Upper lobe of left lung (tissue), 6 donors: ENCODE measurements at regions not wholly inside any gene's neighbourhood (a gene's known extent, or its start where the extent isn't known, plus 50 kb on each side); places are given as distances from the start of the nearest gene placed in this dataset.

ENCODE experiments used
- ATAC-seq, 2 donors: fragments of 200-7000 bp; cut with Tn5 transposase; one replicate each; pipeline ENCODE4 v1.9.1; 2022; ENCODE audit warnings: mild to moderate bottlenecking in 2 of 2, moderate library complexity in 2 of 2; ENCODE audit not compliant: low FRiP score in 2 of 2
- DNase-seq, 2 donors: peaks; one replicate each; pipeline ENCODE4 v3.0.0-alpha.2; 2019 to 2020
- H3K27ac ChIP-seq, 4 donors: fragments of 200-600 bp; sonication (generic); one replicate each; pipeline ENCODE4 v1.5.1; 2016 to 2019
- H3K27me3 ChIP-seq, 4 donors: fragments of 200-600 bp; sonication (generic); one replicate each; pipeline ENCODE4 v1.5.1; 2017 to 2019
- H3K36me3 ChIP-seq, 4 donors: fragments of 200-600 bp; sonication (generic); one replicate each; pipeline ENCODE4 v1.5.1; 2016 to 2019
- H3K4me1 ChIP-seq, 4 donors: fragments of 200-600 bp; sonication (generic); one replicate each; pipeline ENCODE4 v1.5.1; 2018 to 2019
- H3K4me3 ChIP-seq, 4 donors: fragments of 200-600 bp; sonication (generic); one replicate each; pipeline ENCODE4 v1.5.1; 2017 to 2019; ENCODE audit warnings: mild to moderate bottlenecking in 2 of 4, moderate library complexity in 1 of 4
- H3K9me3 ChIP-seq, 4 donors: fragments of 200-600 bp; sonication (generic); one replicate each; pipeline ENCODE4 v1.5.1; 2018 to 2019
- EP300 ChIP-seq, 4 donors: sonication (generic); formaldehyde crosslinking; IDR thresholded peaks; one replicate each; pipeline ENCODE4 v1.5.1; 2017; ENCODE audit warnings: antibody characterized with exemption in 4 of 4, control low read depth in 2 of 4
- POLR2A ChIP-seq, 4 donors: fragments of 450-650 bp; IDR thresholded peaks; one replicate each; pipeline ENCODE4 v1.5.1; 2016 to 2017; ENCODE audit warnings: antibody characterized with exemption in 4 of 4, mild to moderate bottlenecking in 2 of 4
- POLR2AphosphoS5 ChIP-seq, 2 donors: sonication (generic); formaldehyde crosslinking; IDR thresholded peaks; one replicate each; pipeline ENCODE4 v1.5.1; 2017; ENCODE audit warnings: antibody characterized with exemption in 2 of 2
- WGBS, 2 donors: methylation state at CpG; one replicate each; pipeline ENCODE4 v1.1.5; 2017 to 2018; 5-methylcytosine and 5-hydroxymethylcytosine counted together
- TF ChIP-seq, protein P1 (sequence below), 6 experiments: fragments of 450-650 bp in 4 of 6; fragments of 200-600 bp in 2 of 6; sonication (generic) in 2 of 6; IDR thresholded peaks; one replicate each; pipeline ENCODE4 v1.5.1; 2016 to 2019; ENCODE audit warnings: antibody characterized with exemption in 6 of 6
- donor health status: DM: no; HTN: no; CAD: no; lungs with moderate emphysema.
- donor health status: DM: no; HTN: yes; CAD: no; lungs with severe emphysema.

DNA sequence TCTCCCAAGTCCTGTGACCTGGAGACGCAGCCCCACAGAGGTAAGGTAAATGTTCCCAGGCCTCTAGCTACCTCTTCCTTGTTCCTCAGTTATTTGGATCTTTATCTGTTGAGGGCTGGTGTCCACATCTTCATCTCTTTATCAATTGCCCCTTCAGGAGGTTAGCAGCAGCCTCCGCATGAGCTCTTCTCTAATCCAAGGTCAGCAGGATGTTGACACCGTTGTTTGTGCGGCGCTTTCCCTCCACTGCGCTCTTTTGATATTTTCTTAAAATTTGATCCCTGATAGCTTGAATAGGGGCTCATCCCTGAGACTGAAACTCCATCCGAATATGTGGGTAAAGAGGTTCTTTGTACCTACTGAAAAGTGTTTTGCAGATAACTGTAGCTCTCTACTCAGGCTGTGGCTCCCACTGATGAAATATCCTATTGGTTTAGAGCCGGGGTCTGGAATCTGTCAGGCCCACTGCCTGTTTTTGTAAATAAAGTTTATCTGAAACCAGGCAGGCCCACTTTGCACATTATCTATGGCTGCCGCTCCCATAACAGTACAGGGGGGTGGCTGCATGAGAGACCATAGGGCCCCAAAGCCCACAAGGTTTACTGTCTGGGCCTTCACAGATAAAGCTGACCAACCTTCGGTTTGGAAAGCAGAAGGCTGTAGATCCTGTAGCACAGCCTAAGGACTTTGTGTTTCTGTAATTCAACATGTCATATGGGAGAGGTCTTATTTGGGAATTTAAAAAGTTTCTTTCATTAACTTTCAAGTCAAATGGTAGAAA lies 362.6 kb downstream of the QKI start:
- Histone ChIP-seq H3K27ac (no peak overlapping the region), H3K4me1 (no peaks in the 10 kb centered on the region), H3K4me3 (no peak overlapping the region), H3K36me3 (no peaks in the 10 kb centered on the region), H3K9me3 (no peaks in the 10 kb centered on the region), H3K27me3 (no peaks in the 10 kb centered on the region)
- TF ChIP-seq EP300 (IDR thresholded peaks at IDR 0.05) (no peak), POLR2A (IDR thresholded peaks at IDR 0.05) (no peak), POLR2AphosphoS5 (IDR thresholded peaks at IDR 0.05) (no peak)
- TF ChIP-seq, protein P1, sequence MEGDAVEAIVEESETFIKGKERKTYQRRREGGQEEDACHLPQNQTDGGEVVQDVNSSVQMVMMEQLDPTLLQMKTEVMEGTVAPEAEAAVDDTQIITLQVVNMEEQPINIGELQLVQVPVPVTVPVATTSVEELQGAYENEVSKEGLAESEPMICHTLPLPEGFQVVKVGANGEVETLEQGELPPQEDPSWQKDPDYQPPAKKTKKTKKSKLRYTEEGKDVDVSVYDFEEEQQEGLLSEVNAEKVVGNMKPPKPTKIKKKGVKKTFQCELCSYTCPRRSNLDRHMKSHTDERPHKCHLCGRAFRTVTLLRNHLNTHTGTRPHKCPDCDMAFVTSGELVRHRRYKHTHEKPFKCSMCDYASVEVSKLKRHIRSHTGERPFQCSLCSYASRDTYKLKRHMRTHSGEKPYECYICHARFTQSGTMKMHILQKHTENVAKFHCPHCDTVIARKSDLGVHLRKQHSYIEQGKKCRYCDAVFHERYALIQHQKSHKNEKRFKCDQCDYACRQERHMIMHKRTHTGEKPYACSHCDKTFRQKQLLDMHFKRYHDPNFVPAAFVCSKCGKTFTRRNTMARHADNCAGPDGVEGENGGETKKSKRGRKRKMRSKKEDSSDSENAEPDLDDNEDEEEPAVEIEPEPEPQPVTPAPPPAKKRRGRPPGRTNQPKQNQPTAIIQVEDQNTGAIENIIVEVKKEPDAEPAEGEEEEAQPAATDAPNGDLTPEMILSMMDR (IDR thresholded peaks at IDR 0.05), result no peak
- no peak for DNase-seq
- ATAC-seq, result no peak
- WGBS, 2 donors, result 90 to 94% methylated on average over 9 to 10 of the region's 10 CpGs

GRCh38 chr6:163776196-163776905 lies 361.8 kb downstream of the QKI start:
- no peak overlapping the region for H3K4me3 ChIP-seq
- TF ChIP-seq, protein P1 (IDR thresholded peaks at IDR 0.05), result no peak
- TF ChIP-seq POLR2AphosphoS5 (IDR thresholded peaks at IDR 0.05) (no peak), EP300 (IDR thresholded peaks at IDR 0.05) (no peak), POLR2A (IDR thresholded peaks at IDR 0.05) (no peak)
- H3K27me3 ChIP-seq, result no peaks in the 10 kb centered on the region
- ATAC-seq (no peak), DNase-seq (no peak)
- H3K36me3 ChIP-seq, result no peaks in the 10 kb centered on the region
- no peak overlapping the region for H3K27ac ChIP-seq
- no peaks in the 10 kb centered on the region for H3K9me3 ChIP-seq
- no peaks in the 10 kb centered on the region for H3K4me1 ChIP-seq
- WGBS, 2 donors, result 85 to 87% methylated on average over 5 of the region's 5 CpGs

DNA sequence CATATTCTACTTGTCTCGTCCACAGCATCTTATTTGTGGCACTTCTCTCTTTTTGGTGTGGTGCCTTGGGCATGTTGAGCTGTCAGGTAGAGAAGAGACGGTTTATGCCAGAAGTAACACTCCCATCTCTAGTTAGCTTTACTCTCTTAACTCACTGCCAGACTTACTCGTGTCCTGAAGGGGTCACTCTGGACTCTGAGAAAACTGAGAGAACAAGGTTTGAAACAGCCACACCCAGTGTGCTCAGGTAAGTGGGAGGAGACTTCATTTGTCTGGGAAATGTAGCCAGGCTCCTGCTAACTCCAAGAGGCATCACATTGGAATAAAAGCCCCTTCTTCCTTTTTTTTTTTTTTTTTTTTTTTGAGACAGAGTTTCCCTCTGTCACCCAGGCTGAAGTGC lies 360.8 kb downstream of the QKI start:
- Histone ChIP-seq H3K4me1 (no peaks in the 10 kb centered on the region), H3K36me3 (no peaks in the 10 kb centered on the region), H3K4me3 (no peak overlapping the region), H3K27ac (no peak overlapping the region), H3K9me3 (no peaks in the 10 kb centered on the region), H3K27me3 (no peaks in the 10 kb centered on the region)
- ATAC-seq, result no peak
- WGBS, 2 donors, result 74 to 87% methylated on average over 3 of the region's 3 CpGs
- DNase-seq, result no peak
- TF ChIP-seq, protein P1 (IDR thresholded peaks at IDR 0.05), result no peak
- no peak for TF ChIP-seq POLR2AphosphoS5 (IDR thresholded peaks at IDR 0.05)

GRCh38 chr6:163774485-163774884 lies 360.0 kb downstream of the QKI start:
- H3K36me3 ChIP-seq, result no peaks in the 10 kb centered on the region
- ATAC-seq (no peak), DNase-seq (no peak)
- H3K4me1 ChIP-seq, result no peaks in the 10 kb centered on the region
- H3K27ac ChIP-seq, result no peak overlapping the region
- WGBS, 2 donors, result 87 to 96% methylated on average over 8 of the region's 8 CpGs
- no peak overlapping the region for H3K4me3 ChIP-seq
- H3K27me3 ChIP-seq, result no peaks in the 10 kb centered on the region
- no peaks in the 10 kb centered on the region for H3K9me3 ChIP-seq
- TF ChIP-seq, protein P1 (IDR thresholded peaks at IDR 0.05), result no peak
- no peak for TF ChIP-seq POLR2AphosphoS5 (IDR thresholded peaks at IDR 0.05)

- WGBS, 2 donors, result 86 to 90% methylated on average over 4 of the region's 4 CpGs
- ATAC-seq (no peak), DNase-seq (no peak)
- Histone ChIP-seq H3K4me3 (no peak overlapping the region), H3K9me3 (no peaks in the 10 kb centered on the region), H3K36me3 (no peaks in the 10 kb centered on the region), H3K27ac (no peak overlapping the region), H3K4me1 (no peaks in the 10 kb centered on the region), H3K27me3 (no peaks in the 10 kb centered on the region)
- no peak for TF ChIP-seq EP300 (IDR thresholded peaks at IDR 0.05)
These were observed 359.1 kb downstream of the QKI start for GRCh38 chr6:163773646-163774045.
